Right lobe of liver (tissue), 6 donors: ENCODE measurements at regions not wholly inside any gene's neighbourhood (a gene's known extent, or its start where the extent isn't known, plus 50 kb on each side); places are given as distances from the start of the nearest gene placed in this dataset.

Experiments used
- ATAC-seq, 4 donors: fragments of 200-7000 bp; cut with Tn5 transposase; one replicate each; pipeline ENCODE4 v1.9.1; 2020; ENCODE audit warnings: mild to moderate bottlenecking in 4 of 4, moderate library complexity in 4 of 4
- DNase-seq, 3 donors: peaks; one replicate each; pipeline ENCODE4 v3.0.0-alpha.2; 2020
- H3K27ac ChIP-seq, 3 donors: fragments of 200-600 bp; one replicate each; pipeline ENCODE4 v1.8.0; 2022
- H3K27me3 ChIP-seq, 2 donors: fragments of 200-600 bp; one replicate each; pipeline ENCODE4 v1.8.0; 2022
- H3K36me3 ChIP-seq, 4 donors: fragments of 200-600 bp; sonication (generic) in 1 of 4; one replicate each; pipeline versions ENCODE4 v1.5.1 to v1.8.0; 2017 to 2022; ENCODE audit warnings: control low read depth in 1 of 4
- H3K4me1 ChIP-seq, 4 donors: fragments of 200-600 bp; sonication (generic) in 1 of 4; one replicate each; pipeline versions ENCODE4 v1.5.1 to v1.8.0; 2017 to 2022; ENCODE audit warnings: control low read depth in 1 of 4
- H3K4me3 ChIP-seq, 3 donors: fragments of 200-600 bp; one replicate each; pipeline ENCODE4 v1.8.0; 2022
- H3K9me3 ChIP-seq, 4 donors: fragments of 200-600 bp; sonication (generic) in 1 of 4; one replicate each; pipeline versions ENCODE4 v1.5.1 to v1.8.0; 2017 to 2022; ENCODE audit warnings: control low read depth in 1 of 4
- POLR2A ChIP-seq: fragments of 450-650 bp; IDR thresholded peaks from one replicate; pipeline ENCODE4 v1.6.1; 2017; ENCODE audit warnings: antibody characterized with exemption, mild to moderate bottlenecking
- WGBS: methylation state at CpG from one replicate; pipeline ENCODE4 v1.1.6; 2018; ENCODE audit warnings: low coverage, low lambda C conversion rate; ENCODE audit not compliant: insufficient coverage; ENCODE audit errors: missing lambda C conversion rate; 5-methylcytosine and 5-hydroxymethylcytosine counted together
- intact Hi-C, 2 donors: fragments of 100-400 bp; cut with DNase I; formaldehyde crosslinking; loops; one replicate each; pipeline versions ENCODE4 v1.11.2 to v1.14.1; 2022
- TF ChIP-seq, protein P1 (sequence below), 4 donors: fragments of 200-600 bp in 3 of 4; fragments of 450-650 bp in 1 of 4; IDR thresholded peaks; one replicate each; pipeline versions ENCODE4 v1.5.1 to v1.8.0; 2016 to 2022; ENCODE audit warnings: antibody characterized with exemption in 4 of 4, mild to moderate bottlenecking in 2 of 4
- donor health status: DM: no; HTN: yes; CAD: no.
- donor health status: DM: no; HTN: no; CAD: no.
- donor health status: DM: no; HTN: no; CAD: no.
- donor health status: DM: no; HTN: yes; CAD: no.
- donor health status: DM: no; HTN: yes; CAD: no.

GRCh38 chr7:125966278-125967048 is 1036.8 kb upstream of the POT1 start:
- 61% methylated on average over 1 of the region's 1 CpG for WGBS
- Histone ChIP-seq H3K4me1 (no peaks in the 10 kb centered on the region), H3K36me3 (no peaks in the 10 kb centered on the region), H3K4me3 (no peak overlapping the region), H3K9me3 (no peaks in the 10 kb centered on the region), H3K27me3 (no peaks in the 10 kb centered on the region), H3K27ac (no peak overlapping the region)
- ATAC-seq (no peak), DNase-seq (no peak)
- TF ChIP-seq POLR2A: no peak
- TF ChIP-seq, protein P1, sequence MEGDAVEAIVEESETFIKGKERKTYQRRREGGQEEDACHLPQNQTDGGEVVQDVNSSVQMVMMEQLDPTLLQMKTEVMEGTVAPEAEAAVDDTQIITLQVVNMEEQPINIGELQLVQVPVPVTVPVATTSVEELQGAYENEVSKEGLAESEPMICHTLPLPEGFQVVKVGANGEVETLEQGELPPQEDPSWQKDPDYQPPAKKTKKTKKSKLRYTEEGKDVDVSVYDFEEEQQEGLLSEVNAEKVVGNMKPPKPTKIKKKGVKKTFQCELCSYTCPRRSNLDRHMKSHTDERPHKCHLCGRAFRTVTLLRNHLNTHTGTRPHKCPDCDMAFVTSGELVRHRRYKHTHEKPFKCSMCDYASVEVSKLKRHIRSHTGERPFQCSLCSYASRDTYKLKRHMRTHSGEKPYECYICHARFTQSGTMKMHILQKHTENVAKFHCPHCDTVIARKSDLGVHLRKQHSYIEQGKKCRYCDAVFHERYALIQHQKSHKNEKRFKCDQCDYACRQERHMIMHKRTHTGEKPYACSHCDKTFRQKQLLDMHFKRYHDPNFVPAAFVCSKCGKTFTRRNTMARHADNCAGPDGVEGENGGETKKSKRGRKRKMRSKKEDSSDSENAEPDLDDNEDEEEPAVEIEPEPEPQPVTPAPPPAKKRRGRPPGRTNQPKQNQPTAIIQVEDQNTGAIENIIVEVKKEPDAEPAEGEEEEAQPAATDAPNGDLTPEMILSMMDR (IDR thresholded peaks at IDR 0.05): no peak
- intact Hi-C loops: no loop called here

DNA sequence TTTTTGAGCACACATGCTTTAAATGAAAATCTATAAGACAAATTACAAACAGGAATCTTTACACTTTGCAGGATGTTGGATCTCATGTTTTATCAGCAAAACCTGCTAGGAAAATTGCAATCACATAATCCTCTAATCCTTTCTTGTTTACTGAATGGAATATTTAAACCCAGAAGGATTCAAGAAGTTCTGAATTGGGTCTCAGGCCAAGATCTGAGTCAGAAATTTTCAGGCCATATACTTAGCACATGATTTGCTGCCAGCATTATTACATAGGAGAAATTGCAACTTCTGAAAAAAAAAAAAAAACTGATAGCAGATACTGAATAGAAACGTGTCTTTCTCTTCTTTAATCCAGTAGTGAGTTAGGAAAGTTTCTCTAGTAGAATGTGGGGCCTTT is 1005.3 kb upstream of the POT1 start:
- Histone ChIP-seq H3K9me3 (no peaks in the 10 kb centered on the region), H3K4me3 (no peak overlapping the region), H3K27me3 (no peaks in the 10 kb centered on the region), H3K36me3 (no peaks in the 10 kb centered on the region), H3K4me1 (no peaks in the 10 kb centered on the region), H3K27ac (no peak overlapping the region)
- intact Hi-C loops: no loop called here
- TF ChIP-seq, protein P1 (IDR thresholded peaks at IDR 0.05): no peak
- TF ChIP-seq POLR2A: no peak
- DNase-seq: no peak
- ATAC-seq: no peak
- 24% methylated on average over 1 of the region's 1 CpG for WGBS

- no peaks in the 10 kb centered on the region for H3K36me3 ChIP-seq
- intact Hi-C loops: no loop called here
- 29% methylated on average over 2 of the region's 2 CpGs for WGBS
- H3K27me3 ChIP-seq: no peaks in the 10 kb centered on the region
- no peak for TF ChIP-seq POLR2A
- TF ChIP-seq, protein P1 (IDR thresholded peaks at IDR 0.05): no peak
- H3K9me3 ChIP-seq: no peaks in the 10 kb centered on the region
- no peak for DNase-seq
- ATAC-seq: no peak
- H3K4me1 ChIP-seq: no peaks in the 10 kb centered on the region
- no peak overlapping the region for H3K27ac ChIP-seq
- H3K4me3 ChIP-seq: no peak overlapping the region
Observed at GRCh38 chr7:125934539-125934938, 1004.9 kb upstream of the POT1 start.

DNA sequence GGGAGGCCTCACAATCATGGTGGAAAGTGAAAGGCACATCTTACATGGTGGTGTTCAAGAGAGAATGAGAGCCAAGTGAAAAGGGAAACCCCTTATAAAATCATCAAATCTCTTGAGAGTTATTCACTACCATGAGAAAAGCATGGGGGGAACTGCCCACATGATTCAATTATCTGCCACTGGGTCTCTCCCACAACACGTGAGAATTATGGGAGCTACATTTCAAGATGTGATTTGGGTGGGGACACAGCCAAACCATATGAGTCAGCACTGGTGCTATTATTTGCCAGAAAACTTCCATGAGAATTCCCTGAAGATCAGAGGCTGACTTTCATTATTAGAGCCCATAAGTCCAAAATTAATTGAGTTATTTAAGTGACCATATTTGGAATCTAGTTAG is 1001.2 kb upstream of the POT1 start:
- Histone ChIP-seq H3K4me3 (no peak overlapping the region), H3K27ac (no peak overlapping the region), H3K4me1 (no peaks in the 10 kb centered on the region), H3K36me3 (no peaks in the 10 kb centered on the region), H3K27me3 (no peaks in the 10 kb centered on the region), H3K9me3 (no peaks in the 10 kb centered on the region)
- 0% methylated on average over 1 of the region's 1 CpG for WGBS
- no peak for TF ChIP-seq POLR2A
- TF ChIP-seq, protein P1 (IDR thresholded peaks at IDR 0.05): no peak
- ATAC-seq (no peak), DNase-seq (no peak)
- intact Hi-C loops: no loop called here
